ENCODE measurements at regions not wholly inside any gene's neighbourhood (a gene's known extent, or its start where the extent isn't known, plus 50 kb on each side); places are given as distances from the start of the nearest gene placed in this dataset.

DNA sequence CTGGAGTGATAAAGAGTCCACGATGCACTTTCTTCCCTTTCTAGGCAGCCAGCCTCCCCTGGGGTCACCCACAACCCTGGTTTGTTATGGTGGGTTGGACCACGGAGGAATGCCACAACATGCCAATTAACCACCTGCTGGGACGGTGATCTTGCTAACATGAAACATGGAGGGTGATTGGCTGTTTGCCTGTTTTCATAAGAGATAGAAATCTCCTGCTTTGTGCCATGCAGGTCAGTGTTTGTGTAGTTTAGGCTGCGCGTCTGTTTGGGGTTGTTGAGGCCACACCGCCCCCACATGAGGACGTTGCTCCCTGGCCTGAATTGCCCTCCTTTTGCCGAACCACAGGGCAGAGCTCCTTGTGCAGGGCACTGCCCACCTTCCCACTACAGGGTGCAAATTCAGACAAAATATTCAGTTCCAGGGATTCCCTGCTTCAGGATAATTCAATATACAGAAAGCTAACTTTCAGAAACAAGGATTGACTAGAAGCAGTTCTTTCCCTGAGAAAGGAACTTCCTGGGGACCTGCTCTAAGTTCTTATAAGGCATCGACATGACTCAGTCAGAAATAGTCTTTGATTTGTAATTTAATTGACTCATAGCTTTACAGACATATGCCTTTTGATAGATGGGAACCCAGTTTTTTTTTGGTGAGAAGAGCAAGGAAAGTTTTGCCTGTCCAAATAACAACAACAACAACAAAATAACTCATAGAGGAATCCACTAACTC lies 427.6 kb downstream of the GADD45G start:
- TF ChIP-seq, protein P1, sequence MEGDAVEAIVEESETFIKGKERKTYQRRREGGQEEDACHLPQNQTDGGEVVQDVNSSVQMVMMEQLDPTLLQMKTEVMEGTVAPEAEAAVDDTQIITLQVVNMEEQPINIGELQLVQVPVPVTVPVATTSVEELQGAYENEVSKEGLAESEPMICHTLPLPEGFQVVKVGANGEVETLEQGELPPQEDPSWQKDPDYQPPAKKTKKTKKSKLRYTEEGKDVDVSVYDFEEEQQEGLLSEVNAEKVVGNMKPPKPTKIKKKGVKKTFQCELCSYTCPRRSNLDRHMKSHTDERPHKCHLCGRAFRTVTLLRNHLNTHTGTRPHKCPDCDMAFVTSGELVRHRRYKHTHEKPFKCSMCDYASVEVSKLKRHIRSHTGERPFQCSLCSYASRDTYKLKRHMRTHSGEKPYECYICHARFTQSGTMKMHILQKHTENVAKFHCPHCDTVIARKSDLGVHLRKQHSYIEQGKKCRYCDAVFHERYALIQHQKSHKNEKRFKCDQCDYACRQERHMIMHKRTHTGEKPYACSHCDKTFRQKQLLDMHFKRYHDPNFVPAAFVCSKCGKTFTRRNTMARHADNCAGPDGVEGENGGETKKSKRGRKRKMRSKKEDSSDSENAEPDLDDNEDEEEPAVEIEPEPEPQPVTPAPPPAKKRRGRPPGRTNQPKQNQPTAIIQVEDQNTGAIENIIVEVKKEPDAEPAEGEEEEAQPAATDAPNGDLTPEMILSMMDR (IDR thresholded peaks at IDR 0.05; ENCODE audit: poor library complexity) = no peak
- no peak for TF ChIP-seq EZH2 (IDR thresholded peaks at IDR 0.05; ENCODE audit: borderline replicate concordance)

Data from hepatocyte (in vitro differentiated cells).